DND-41 (cell line): ENCODE measurements at regions not wholly inside any gene's neighbourhood (a gene's known extent, or its start where the extent isn't known, plus 50 kb on each side); places are given as distances from the start of the nearest gene placed in this dataset.

ENCODE experiments used
- EZH2 ChIP-seq: IDR thresholded peaks from 3 replicates; pipeline ENCODE4 v1.6.1; 2012; ENCODE audit warnings: borderline replicate concordance, low read depth, mild to moderate bottlenecking, moderate library complexity, low read length, inconsistent platforms; ENCODE audit not compliant: severe bottlenecking
- TF ChIP-seq, protein P1 (sequence below): IDR thresholded peaks from 2 replicates; pipeline ENCODE4 v1.5.1; 2012; ENCODE audit warnings: borderline replicate concordance, low read length, moderate library complexity, mild to moderate bottlenecking; ENCODE audit not compliant: poor library complexity, severe bottlenecking; ENCODE audit errors: extremely low read depth

DNA sequence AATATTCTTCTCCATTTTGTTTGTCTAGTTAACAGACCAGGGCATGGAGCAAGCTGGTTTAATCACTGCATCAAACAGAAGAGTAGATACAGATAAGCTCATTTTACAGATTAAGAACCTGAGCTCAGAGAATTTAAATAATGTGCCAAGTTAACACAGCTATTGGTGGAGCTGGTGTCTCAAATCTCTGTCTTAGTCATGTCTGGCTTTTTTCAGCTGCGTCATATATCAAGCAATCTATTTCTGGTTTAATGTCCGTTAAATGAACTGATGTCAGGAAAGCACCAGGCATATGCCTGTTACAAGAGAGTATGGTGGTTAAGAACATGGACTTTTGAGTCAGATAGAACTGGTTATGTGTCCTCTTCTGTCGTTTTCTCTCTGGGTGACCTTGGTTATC lies 79.8 kb upstream of the ADGRA3 start:
- TF ChIP-seq, protein P1, sequence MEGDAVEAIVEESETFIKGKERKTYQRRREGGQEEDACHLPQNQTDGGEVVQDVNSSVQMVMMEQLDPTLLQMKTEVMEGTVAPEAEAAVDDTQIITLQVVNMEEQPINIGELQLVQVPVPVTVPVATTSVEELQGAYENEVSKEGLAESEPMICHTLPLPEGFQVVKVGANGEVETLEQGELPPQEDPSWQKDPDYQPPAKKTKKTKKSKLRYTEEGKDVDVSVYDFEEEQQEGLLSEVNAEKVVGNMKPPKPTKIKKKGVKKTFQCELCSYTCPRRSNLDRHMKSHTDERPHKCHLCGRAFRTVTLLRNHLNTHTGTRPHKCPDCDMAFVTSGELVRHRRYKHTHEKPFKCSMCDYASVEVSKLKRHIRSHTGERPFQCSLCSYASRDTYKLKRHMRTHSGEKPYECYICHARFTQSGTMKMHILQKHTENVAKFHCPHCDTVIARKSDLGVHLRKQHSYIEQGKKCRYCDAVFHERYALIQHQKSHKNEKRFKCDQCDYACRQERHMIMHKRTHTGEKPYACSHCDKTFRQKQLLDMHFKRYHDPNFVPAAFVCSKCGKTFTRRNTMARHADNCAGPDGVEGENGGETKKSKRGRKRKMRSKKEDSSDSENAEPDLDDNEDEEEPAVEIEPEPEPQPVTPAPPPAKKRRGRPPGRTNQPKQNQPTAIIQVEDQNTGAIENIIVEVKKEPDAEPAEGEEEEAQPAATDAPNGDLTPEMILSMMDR = no peak
- no peak for TF ChIP-seq EZH2
